Right renal cortex interstitium (tissue), 3 donors: ENCODE measurements at regions not wholly inside any gene's neighbourhood (a gene's known extent, or its start where the extent isn't known, plus 50 kb on each side); places are given as distances from the start of the nearest gene placed in this dataset.

Source experiments
- DNase-seq, 3 donors: peaks; one replicate each; pipeline ENCODE4 v3.0.0-alpha.2; 2013; ENCODE audit warnings: low read depth in 3 of 3, low spot score in 2 of 3

DNA sequence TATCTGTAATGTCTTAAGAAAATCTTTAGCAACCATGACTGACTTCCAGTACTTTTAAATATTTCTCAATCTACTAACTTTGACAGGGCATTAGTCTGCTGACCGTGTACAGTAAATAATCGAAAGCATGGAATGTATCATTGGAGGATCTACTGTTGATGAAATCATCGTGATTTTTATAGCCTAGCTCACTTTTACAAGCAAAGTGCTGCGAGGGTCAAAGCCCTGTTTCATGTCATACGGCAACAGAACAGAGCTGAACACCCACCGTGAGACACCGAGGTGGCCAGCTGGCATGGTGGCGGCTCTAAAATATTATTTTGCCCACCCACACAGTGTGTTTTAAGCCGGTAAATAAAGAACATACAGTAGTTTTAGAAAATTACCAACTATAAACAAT, 679.3 kb downstream of the FAT4 start:
- no peak for DNase-seq

DNA sequence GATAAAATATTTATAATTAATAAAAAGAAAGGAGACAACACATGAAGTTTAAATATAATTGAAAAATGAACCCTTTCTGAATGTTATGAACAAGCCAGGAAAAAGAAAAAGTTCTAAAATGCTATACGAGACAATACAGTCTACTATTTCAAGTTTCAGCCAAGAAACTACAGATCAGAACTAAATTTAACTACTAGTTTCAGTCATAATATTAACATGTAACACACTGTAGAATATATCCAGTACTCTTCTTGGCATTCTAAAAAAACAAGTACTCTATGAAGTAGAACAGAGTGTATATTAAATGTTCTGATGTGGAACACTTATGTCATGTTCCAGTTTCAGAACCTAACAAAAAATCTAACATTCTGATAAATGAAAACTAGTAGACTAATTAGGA, 679.7 kb downstream of the FAT4 start:
- DNase-seq = no peak

GRCh38 chr4:126004941-126005340, 690.2 kb downstream of the FAT4 start:
- no peak for DNase-seq

DNA sequence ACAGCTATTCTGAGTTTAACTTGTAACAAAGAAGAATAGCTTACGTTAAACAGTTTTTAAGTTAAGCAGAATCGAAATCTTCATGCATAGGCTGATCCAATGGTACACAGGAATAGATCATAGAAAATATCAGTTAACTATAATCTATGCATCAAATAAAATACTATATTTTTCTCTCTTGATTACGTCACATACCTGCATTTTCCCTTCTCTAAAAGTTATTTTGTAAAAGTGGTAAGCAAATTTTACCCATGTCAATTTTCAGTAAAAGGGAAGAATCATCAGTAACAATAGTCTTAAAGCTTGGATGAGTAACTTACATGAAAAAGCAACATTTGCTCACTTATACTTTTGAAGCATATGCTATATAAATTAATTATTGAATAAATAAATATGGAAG, 692.4 kb downstream of the FAT4 start:
- DNase-seq = no peak

GRCh38 chr4:126012691-126013290, 698.0 kb downstream of the FAT4 start:
- no peak for DNase-seq

DNA sequence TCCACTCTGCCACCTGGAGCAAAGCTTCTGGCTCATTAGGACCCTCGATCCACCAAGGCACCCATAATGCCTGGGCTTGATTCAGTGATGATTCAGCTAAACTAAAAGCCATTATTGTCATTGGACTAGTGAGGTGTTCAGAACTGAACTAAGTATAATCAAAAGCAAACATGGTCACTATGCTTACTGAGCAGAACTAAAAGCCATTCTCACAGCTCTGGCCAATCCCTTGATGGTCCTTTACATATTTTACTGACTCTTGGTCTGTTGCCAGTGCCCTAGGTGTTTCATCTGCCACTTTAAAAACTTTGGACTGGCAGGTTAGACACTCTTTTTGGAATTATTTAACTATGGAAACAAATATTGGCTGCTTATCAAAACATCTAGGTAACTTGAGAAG, 703.5 kb downstream of the FAT4 start:
- no peak for DNase-seq

DNA sequence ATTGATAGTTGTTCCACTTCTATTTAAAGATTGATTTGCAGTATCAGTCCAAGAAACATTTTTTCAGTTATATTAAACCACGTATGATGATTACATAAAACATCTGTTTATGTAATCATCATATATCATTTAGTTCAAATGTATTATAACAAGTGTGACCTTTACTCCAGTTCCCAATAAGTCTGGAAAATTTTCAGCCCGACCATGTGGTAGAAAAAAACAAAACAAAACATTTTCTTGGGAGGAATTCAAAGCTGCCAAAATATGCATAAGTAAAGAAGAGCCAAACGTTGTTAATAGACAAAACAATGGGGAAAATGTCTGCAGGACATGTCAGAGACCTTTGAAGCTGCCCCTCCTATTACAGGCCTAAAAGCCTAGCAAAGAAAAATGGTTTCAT, 709.1 kb downstream of the FAT4 start:
- no peak for DNase-seq

DNA sequence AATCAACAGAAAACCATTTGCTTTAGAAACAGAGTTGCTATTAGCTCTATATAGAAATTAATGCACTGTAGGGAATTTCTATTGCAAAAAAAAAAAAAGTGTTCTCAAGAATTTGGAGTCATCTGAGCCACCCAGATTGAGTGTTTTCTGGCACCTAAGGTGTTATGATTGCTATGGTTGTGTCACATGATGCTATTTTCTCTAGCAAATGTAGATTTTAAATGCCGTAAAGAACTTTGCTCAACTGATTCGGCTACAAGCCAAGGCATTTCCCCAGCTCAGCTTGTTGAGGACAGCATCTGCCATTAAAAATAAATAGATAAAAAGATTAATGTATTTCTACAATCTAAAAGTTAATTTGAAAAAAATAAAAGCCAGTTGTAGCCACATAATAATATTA, 712.8 kb downstream of the FAT4 start:
- DNase-seq = no peak

DNA sequence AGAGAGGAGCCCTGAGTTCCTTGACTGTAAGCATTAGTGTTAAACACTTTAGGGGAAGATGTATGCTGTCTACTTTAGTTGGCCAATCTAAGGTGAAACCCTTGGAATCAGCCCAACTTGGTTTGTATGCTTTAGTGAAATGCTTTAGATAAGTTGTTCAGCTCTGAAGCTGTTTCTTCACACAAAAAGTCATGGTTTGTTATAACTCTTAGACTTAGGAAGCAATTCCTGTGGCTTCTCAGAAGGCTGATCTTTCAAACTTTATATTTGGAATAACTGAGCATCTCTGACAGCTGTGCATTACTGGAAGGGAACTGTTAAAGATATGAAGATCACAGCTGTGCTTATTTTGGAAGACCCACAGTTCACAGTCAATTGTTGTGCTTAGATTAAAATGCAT, 714.1 kb downstream of the FAT4 start:
- DNase-seq = no peak

GRCh38 chr4:126037231-126037630, 722.5 kb downstream of the FAT4 start:
- no peak for DNase-seq

DNA sequence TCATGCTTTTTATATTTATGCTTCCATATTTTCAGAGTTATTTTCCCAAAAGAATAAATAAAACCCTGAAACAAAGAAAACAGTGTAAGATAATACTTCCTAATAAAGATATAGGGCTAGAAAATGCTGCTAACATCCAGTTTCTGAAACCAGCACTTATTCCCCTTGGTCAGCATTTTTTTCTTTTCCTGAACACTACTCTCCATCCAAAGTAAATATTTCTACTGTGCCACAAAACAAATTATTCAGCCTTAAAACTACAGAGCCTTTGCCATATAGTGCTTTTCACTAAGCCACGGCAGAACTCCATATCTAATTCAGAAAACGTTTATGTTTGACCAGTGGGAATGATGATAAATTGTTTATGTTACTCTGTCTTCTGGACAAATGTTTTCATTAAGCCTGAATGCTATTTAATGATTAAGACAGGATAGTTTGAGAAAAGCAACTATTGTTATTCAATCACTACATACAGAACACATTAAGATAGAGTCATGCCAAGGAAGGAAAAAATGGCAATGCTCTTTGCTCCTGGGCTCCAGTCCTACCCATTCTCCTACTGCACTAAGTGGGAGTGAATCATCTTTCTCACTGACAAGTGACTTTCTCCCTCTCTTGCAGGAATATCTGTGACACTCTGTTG, 723.9 kb downstream of the FAT4 start:
- no peak for DNase-seq

GRCh38 chr4:126046081-126046614, 731.4 kb downstream of the FAT4 start:
- DNase-seq = no peak

DNA sequence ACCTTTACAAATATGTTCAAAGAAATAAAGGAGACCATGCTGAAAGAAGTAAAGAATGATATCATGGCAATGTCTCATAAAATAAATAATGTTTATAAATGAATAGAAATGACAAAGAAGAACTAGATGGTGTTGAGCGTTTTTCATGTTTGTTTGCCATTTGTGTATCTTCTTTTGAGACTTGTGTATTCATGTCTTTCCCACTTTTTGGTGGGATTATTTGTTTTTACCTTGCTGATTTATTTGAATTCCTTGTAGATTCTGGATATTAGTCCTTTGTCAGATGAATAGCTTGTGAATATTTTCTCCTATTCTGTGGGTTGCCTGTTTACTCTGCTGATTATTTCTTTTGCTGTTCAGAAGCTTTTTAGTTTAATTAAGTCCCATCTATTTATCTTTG, 732.4 kb downstream of the FAT4 start:
- DNase-seq = no peak

DNA sequence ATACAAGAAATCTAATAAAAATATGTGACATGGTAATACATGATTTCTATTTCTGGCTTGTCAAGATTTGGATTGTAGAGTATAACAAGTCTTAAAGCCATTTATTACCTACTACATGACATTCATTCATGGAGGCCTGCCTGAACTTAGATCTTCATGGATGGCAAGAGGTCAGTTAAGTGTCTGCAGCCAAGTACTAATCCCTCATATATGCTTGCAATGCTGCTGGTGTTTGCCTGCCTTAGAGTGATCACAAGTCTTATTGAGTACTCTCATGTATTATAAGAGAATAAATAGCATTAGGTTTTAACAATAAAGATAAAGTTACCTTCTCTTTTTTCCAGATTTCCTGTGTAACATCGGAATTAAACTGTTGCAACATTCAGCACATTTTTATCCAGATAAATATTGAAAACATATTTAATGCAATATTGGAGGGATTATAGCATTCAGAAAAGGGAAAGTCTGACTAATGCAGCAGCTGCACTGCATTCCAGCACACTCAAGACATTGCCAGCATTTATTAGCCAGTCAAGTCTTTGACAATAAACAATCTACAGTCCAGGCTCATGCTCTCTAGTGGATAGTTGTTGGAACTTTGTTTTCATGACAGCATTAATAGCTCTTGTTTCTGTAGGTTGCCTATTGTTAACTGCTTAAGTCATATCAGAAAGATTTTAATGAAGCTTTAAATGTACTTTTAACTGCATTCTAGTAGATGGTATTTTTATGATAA, 737.1 kb downstream of the FAT4 start:
- DNase-seq = peak in 1 of 3 donors; percentile 13

DNA sequence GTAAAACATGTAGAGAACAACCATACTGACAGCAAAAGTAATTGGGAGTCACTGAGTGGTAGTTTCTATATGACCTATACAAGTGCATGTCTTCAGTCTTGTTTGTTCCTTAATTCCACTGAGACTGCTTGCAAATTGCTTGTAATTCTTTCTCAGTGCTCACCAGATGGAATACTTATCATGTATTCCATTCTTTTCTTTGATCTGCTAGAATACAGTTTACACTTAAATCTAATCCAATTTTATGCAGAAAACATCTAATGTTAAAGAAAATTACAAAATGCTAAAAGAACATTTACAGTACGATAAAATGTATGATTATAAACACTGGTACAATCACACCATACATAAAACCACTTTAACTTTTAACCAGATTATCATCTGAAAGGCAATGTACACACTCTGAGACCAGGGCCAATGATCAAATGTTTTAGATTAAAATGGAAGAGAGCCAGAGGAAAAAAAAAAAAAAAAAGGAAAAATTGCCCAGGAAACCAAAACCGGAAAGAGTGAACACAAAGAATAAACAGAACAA, 741.4 kb downstream of the FAT4 start:
- DNase-seq = no peak

GRCh38 chr4:126057371-126057770, 742.6 kb downstream of the FAT4 start:
- no peak for DNase-seq

GRCh38 chr4:126058596-126058995, 743.8 kb downstream of the FAT4 start:
- DNase-seq = no peak

DNA sequence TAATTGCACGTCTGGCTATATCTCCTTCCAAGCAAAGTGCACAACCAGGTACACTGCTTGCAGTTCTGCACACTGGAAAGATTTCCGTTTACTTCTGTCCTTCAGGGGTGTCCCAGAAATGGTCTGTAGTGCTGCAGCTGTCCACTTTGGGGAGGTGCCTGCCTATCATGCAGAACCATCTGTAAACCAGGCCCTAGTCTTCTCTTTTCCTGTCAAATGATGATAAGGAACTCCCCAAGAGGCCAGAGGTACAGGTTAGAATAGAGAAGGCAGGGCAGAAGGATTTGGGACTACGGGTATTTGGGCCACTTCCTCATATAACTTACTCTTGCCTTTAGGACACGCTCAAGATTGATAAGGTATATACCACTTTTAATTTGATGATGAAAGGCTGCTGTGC, 746.9 kb downstream of the FAT4 start:
- no peak for DNase-seq

DNA sequence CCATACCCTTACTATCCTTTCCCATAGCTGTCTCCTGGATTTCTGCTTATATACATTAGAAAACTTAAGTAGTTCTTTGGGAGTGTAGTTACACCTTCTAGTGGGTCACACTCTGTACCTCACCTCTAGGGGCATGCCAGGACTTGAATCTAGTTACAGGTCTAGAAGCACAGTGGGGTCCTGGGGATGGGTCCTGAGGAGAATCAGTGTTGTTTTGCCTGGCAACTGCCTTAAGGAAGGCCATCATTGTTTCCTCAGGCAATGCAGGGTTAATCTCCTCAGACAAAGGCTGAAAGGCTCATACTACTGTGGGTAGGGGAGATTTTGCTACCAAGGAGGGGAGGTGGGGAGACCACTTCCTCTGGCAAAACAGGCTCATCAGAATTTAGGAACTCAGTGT, 750.3 kb downstream of the FAT4 start:
- no peak for DNase-seq

GRCh38 chr4:126071346-126072333, 756.9 kb downstream of the FAT4 start:
- DNase-seq = no peak

- no peak for DNase-seq
Measured at GRCh38 chr4:126081336-126081735, 766.6 kb downstream of the FAT4 start.
